Fibroblast of villous mesenchyme (primary cell): ENCODE measurements at regions not wholly inside any gene's neighbourhood (a gene's known extent, or its start where the extent isn't known, plus 50 kb on each side); places are given as distances from the start of the nearest gene placed in this dataset.
"Not testable (repeated sequence)": the region's sequence is repeated elsewhere in the genome, so short reads cannot be mapped to it uniquely, and the experiment has no call there.

Experiments
- DNase-seq: peaks from one replicate; pipeline ENCODE4 v3.0.0-alpha.2; 2010; ENCODE audit warnings: low read depth
- H3K4me3 ChIP-seq: 2 replicates; pipeline ENCODE4 v1.5.1; 2011; ENCODE audit warnings: low read depth, mild to moderate bottlenecking, low read length
- TF ChIP-seq, protein P1 (sequence below): IDR thresholded peaks from 2 replicates; pipeline ENCODE4 v1.5.1; 2012; ENCODE audit warnings: low read depth, mild to moderate bottlenecking, low read length; ENCODE audit not compliant: insufficient read depth

GRCh38 chrX:152044383-152044782 is 69.9 kb upstream of the GABRE start:
- no peak for DNase-seq
- no peak overlapping the region for H3K4me3 ChIP-seq
- TF ChIP-seq, protein P1, sequence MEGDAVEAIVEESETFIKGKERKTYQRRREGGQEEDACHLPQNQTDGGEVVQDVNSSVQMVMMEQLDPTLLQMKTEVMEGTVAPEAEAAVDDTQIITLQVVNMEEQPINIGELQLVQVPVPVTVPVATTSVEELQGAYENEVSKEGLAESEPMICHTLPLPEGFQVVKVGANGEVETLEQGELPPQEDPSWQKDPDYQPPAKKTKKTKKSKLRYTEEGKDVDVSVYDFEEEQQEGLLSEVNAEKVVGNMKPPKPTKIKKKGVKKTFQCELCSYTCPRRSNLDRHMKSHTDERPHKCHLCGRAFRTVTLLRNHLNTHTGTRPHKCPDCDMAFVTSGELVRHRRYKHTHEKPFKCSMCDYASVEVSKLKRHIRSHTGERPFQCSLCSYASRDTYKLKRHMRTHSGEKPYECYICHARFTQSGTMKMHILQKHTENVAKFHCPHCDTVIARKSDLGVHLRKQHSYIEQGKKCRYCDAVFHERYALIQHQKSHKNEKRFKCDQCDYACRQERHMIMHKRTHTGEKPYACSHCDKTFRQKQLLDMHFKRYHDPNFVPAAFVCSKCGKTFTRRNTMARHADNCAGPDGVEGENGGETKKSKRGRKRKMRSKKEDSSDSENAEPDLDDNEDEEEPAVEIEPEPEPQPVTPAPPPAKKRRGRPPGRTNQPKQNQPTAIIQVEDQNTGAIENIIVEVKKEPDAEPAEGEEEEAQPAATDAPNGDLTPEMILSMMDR, result no peak

- DNase-seq, result peak; percentile 39
- TF ChIP-seq, protein P1, result no peak
- no peak overlapping the region for H3K4me3 ChIP-seq
Observed at GRCh38 chrX:152038804-152039203, 64.3 kb upstream of the GABRE start.

DNA sequence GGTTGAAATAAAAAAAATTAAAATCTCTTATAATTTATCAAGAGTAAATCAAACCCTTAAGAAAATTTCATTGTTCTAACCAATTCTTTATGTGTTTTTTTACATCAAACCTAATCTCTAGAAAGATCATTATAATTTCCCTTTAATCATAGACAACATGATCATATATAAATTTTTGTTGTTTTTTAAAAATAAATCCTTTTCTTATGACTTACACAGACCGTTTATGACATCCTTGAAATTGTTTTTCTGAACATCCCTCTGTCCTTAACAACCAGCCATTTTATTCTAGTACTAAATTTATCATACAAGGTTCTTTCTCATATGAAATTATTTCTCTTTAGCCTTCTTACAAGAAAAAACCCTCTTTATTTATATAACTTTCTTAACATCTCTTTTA is 62.7 kb upstream of the GABRE start:
- TF ChIP-seq, protein P1, result no peak
- no peak for DNase-seq
- H3K4me3 ChIP-seq, result no peak overlapping the region

- H3K4me3 ChIP-seq, DNase-seq: not testable (repeated sequence)
Observed at GRCh38 chrX:152031346-152031745, 56.9 kb upstream of the GABRE start.

- no peak for DNase-seq
- H3K4me3 ChIP-seq, result no peak overlapping the region
- TF ChIP-seq, protein P1, result no peak
Observed at GRCh38 chrX:152028579-152028978, 54.1 kb upstream of the GABRE start.

DNA sequence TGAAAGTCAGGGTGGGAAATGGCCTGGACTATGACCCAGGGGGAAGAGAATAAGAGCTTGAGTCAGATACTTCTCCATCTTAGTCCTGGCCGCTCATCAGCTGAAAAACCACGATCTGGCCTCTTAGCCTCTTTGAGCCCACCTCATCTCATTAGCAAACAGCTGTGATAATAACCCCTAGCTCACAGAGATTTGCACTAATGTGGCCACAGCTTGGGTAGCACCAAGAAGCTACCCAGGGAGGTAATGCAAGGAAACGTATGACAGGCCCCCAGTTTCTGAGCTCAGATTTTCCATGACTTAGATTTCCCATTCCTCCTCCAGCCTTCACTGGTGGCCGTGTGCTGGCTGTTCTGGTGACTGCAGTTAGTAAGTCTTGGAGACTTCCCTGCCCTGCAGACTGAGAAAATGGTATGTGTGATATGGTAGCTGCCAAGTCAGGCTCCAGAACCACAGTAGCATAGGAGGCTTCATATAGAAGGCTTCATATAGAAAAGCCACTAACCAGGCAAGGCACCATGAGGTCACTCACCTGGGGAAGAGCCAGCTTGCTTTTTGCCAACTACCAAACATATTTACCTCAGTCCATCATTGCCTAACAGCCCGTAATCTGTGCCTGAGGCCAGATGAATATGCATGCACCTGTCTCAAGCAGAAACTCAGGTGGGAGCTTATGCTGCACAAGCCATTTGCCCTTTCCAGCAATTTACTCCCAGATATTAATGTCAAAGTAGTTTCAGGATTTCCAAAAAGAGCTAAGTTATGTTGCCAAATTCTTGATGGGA is 51.4 kb upstream of the GABRE start:
- no peak overlapping the region for H3K4me3 ChIP-seq
- DNase-seq, result no peak
- TF ChIP-seq, protein P1, result no peak

- no peak for DNase-seq
- TF ChIP-seq, protein P1, result no peak
- H3K4me3 ChIP-seq, result no peak overlapping the region
Observed at GRCh38 chrX:152024710-152025109, 50.2 kb upstream of the GABRE start.
